HG02588 (cell line): ENCODE measurements at regions not wholly inside any gene's neighbourhood (a gene's known extent, or its start where the extent isn't known, plus 50 kb on each side); places are given as distances from the start of the nearest gene placed in this dataset.

Source experiments
- ATAC-seq: cut with Tn5 transposase; IDR thresholded peaks from one replicate; pipeline ENCODE4 v1.9.1; 2021; ENCODE audit warnings: mild to moderate bottlenecking, moderate library complexity; ENCODE audit not compliant: unreplicated experiment

GRCh38 chr21:28112511-28112910, 880.2 kb downstream of the LTN1 start:
- ATAC-seq, result no peak

- no peak for ATAC-seq
Observed at GRCh38 chr21:28111151-28111619, 881.5 kb downstream of the LTN1 start.

GRCh38 chr21:28110716-28111115, 882.0 kb downstream of the LTN1 start:
- no peak for ATAC-seq

- ATAC-seq, result no peak
Observed at GRCh38 chr21:28110074-28110473, 882.6 kb downstream of the LTN1 start.

GRCh38 chr21:28106370-28106890, 886.2 kb downstream of the LTN1 start:
- no peak for ATAC-seq

GRCh38 chr21:28104346-28104745, 888.3 kb downstream of the LTN1 start:
- no peak for ATAC-seq

- no peak for ATAC-seq
Observed at GRCh38 chr21:28100366-28100765, 892.3 kb downstream of the LTN1 start.

- no peak for ATAC-seq
Observed at GRCh38 chr21:28099001-28099705, 893.5 kb downstream of the LTN1 start.

- ATAC-seq, result no peak
Observed at GRCh38 chr21:28091466-28091865, 901.2 kb downstream of the LTN1 start.

GRCh38 chr21:28090546-28090945, 902.1 kb downstream of the LTN1 start:
- ATAC-seq, result no peak

- ATAC-seq, result no peak
Observed at GRCh38 chr21:28089599-28090441, 902.9 kb downstream of the LTN1 start.

- no peak for ATAC-seq
Observed at GRCh38 chr21:28086861-28087581, 905.7 kb downstream of the LTN1 start.

- no peak for ATAC-seq
Observed at GRCh38 chr21:28084951-28085350, 907.7 kb downstream of the LTN1 start.

GRCh38 chr21:28083350-28083749, 909.3 kb downstream of the LTN1 start:
- ATAC-seq, result no peak

- ATAC-seq, result no peak
Observed at GRCh38 chr21:28078126-28078525, 914.6 kb downstream of the LTN1 start.

GRCh38 chr21:28074676-28075075, 918.0 kb downstream of the LTN1 start:
- ATAC-seq, result no peak

- ATAC-seq, result no peak
Observed at GRCh38 chr21:28072601-28073000, 920.1 kb downstream of the LTN1 start.

GRCh38 chr21:28069450-28069923, 923.2 kb downstream of the LTN1 start:
- ATAC-seq, result no peak

- ATAC-seq, result no peak
Observed at GRCh38 chr21:28068455-28069358, 924.0 kb downstream of the LTN1 start.
